Keratinocyte (primary cell): ENCODE measurements at regions not wholly inside any gene's neighbourhood (a gene's known extent, or its start where the extent isn't known, plus 50 kb on each side); places are given as distances from the start of the nearest gene placed in this dataset.

Experiments used
- DNase-seq: peaks from one replicate; pipeline ENCODE4 v3.0.0-alpha.2; 2011; ENCODE audit warnings: low read depth, missing footprints, low spot score
- FAIRE-seq: peaks from 2 replicates; lab custom pipeline; 2011; peaks lifted over from hg19 to GRCh38; lab: Jason Lieb, UNC
- H2AFZ ChIP-seq: 2 replicates; pipeline ENCODE4 v1.6.0; 2012; ENCODE audit warnings: low read length, control low read depth, inconsistent platforms; ENCODE audit not compliant: control insufficient read depth
- H3K27ac ChIP-seq: 2 replicates; pipeline ENCODE4 v1.5.1; 2011; ENCODE audit warnings: low read length; ENCODE audit not compliant: control insufficient read depth, insufficient read depth
- H3K27me3 ChIP-seq: 3 replicates; pipeline ENCODE4 v1.6.0; 2011; ENCODE audit warnings: low read length; ENCODE audit not compliant: control insufficient read depth, insufficient read depth; ENCODE audit errors: extremely low read depth
- H3K36me3 ChIP-seq, 2 experiments: 2 replicates in 1 of 2; 3 replicates in 1 of 2; pipeline ENCODE4 v1.5.1; 2011; ENCODE audit warnings: low read length in 2 of 2, mild to moderate bottlenecking in 1 of 2; ENCODE audit not compliant: control insufficient read depth in 2 of 2, insufficient read depth in 2 of 2; ENCODE audit errors: extremely low read depth in 1 of 2
- H3K4me1 ChIP-seq: 3 replicates; pipeline ENCODE4 v1.5.1; 2011; ENCODE audit warnings: low read length; ENCODE audit not compliant: control insufficient read depth, insufficient read depth; ENCODE audit errors: extremely low read depth
- H3K4me2 ChIP-seq: 3 replicates; pipeline ENCODE4 v1.6.0; 2011; ENCODE audit warnings: low read depth, low read length; ENCODE audit not compliant: control insufficient read depth, insufficient read depth; ENCODE audit errors: extremely low read depth
- H3K4me3 ChIP-seq, 3 experiments: fragments of 200-600 bp in 1 of 3; sonication (generic) in 1 of 3; 2 replicates in 2 of 3; 3 replicates in 1 of 3; pipeline ENCODE4 v1.5.1; 2011 to 2016; ENCODE audit warnings: low read length in 3 of 3, mild to moderate bottlenecking in 3 of 3, control low read depth in 2 of 3, inconsistent platforms in 1 of 3, low read depth in 1 of 3, mixed read lengths in 1 of 3, mixed run types in 1 of 3, moderate library complexity in 1 of 3; ENCODE audit not compliant: control insufficient read depth in 2 of 3, insufficient read depth in 2 of 3; ENCODE audit errors: extremely low read depth in 1 of 3
- H3K79me2 ChIP-seq: 2 replicates; pipeline ENCODE4 v1.6.0; 2012; ENCODE audit warnings: low read length; ENCODE audit not compliant: control insufficient read depth, insufficient read depth
- H3K9ac ChIP-seq: 3 replicates; pipeline ENCODE4 v1.6.0; 2011; ENCODE audit warnings: low read length; ENCODE audit not compliant: control insufficient read depth, insufficient read depth; ENCODE audit errors: extremely low read depth
- H3K9me1 ChIP-seq: 3 replicates; pipeline ENCODE4 v1.6.0; 2011; ENCODE audit warnings: low read length; ENCODE audit not compliant: control insufficient read depth, insufficient read depth; ENCODE audit errors: extremely low read depth
- H3K9me3 ChIP-seq: 2 replicates; pipeline ENCODE4 v1.5.1; 2012; ENCODE audit warnings: low read depth, low read length; ENCODE audit not compliant: control insufficient read depth
- H4K20me1 ChIP-seq: 3 replicates; pipeline ENCODE4 v1.6.0; 2011; ENCODE audit warnings: low read length; ENCODE audit not compliant: control insufficient read depth, insufficient read depth; ENCODE audit errors: extremely low read depth
- CTCF ChIP-seq, 3 experiments: IDR thresholded peaks in 1 of 3; conservative IDR thresholded peaks in 1 of 3; optimal IDR thresholded peaks in 1 of 3; 2 replicates in 2 of 3; 3 replicates in 1 of 3; pipeline versions ENCODE3 to v1.5.1; 2011; ENCODE audit warnings: low read length in 3 of 3, mild to moderate bottlenecking in 3 of 3, moderate library complexity in 2 of 3, control low read depth in 1 of 3, inconsistent platforms in 1 of 3; ENCODE audit not compliant: insufficient read depth in 2 of 3; ENCODE audit errors: extremely low read depth in 1 of 3
- EZH2 ChIP-seq: IDR thresholded peaks from one replicate; pipeline ENCODE4 v1.6.1; 2012; ENCODE audit warnings: inconsistent platforms, mild to moderate bottlenecking, low read length, moderate library complexity
- dilution Hi-C: fragments of 300-500 bp; cut with MboI; formaldehyde crosslinking; loops from one replicate; pipeline ENCODE4 v1.7.0; 2020; ENCODE audit warnings: low sequenced_read_pairs; ENCODE audit not compliant: extremely low pct_ligation_motif_present

DNA sequence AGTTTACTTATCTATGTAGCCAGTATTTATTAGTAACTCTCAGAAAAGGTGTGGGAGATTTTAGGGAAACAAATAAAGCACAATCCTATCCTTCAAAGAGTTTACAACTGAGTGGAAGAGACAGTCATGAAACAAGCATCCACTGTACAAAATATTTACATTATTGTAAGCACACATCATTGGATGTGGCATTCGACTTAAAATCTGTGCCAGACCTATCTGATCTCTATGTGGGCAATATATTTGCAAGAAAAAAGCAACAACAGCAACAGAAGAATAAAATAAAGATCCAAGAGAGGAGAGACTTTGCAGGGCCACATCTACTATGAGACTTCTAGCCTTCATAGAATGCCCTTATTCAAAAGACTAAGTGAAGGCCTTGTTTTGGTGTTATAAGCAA is 882.1 kb upstream of the PIK3C3 start:
- H4K20me1 ChIP-seq: no peaks in the 10 kb centered on the region
- no peaks in the 10 kb centered on the region for H3K27me3 ChIP-seq
- no peak overlapping the region for H3K4me3 ChIP-seq
- H2AFZ ChIP-seq: no peak overlapping the region
- peaks cover 21% of the 10 kb centered on the region for H3K4me1 ChIP-seq
- FAIRE-seq (no peak), DNase-seq (no peak)
- TF ChIP-seq CTCF (optimal IDR thresholded peaks at IDR 0.05 in 1 of 3, IDR thresholded peaks at IDR 0.05 in 1 of 3, conservative IDR thresholded peaks at IDR 0.05 in 1 of 3; ENCODE audit: extremely low read depth in 1 of 3, insufficient read depth in 2 of 3, low read length in 3 of 3) (no peak), EZH2 (no peak)
- dilution Hi-C loops: no loop called here
- H3K27ac ChIP-seq: no peak overlapping the region
- H3K9ac ChIP-seq: no peak overlapping the region
- no peaks in the 10 kb centered on the region for H3K9me1 ChIP-seq
- no peaks in the 10 kb centered on the region for H3K9me3 ChIP-seq
- H3K79me2 ChIP-seq: no peaks in the 10 kb centered on the region
- no peak overlapping the region for H3K4me2 ChIP-seq
- no peaks in the 10 kb centered on the region for H3K36me3 ChIP-seq

GRCh38 chr18:41071826-41072225 is 883.2 kb upstream of the PIK3C3 start:
- no peaks in the 10 kb centered on the region for H3K9me1 ChIP-seq
- no peak for FAIRE-seq
- no peaks in the 10 kb centered on the region for H3K27me3 ChIP-seq
- H2AFZ ChIP-seq: no peak overlapping the region
- H3K36me3 ChIP-seq: no peaks in the 10 kb centered on the region
- no peak overlapping the region for H3K4me3 ChIP-seq
- no peak overlapping the region for H3K9ac ChIP-seq
- no peaks in the 10 kb centered on the region for H3K79me2 ChIP-seq
- no peaks in the 10 kb centered on the region for H3K9me3 ChIP-seq
- DNase-seq: no peak
- no peak overlapping the region for H3K27ac ChIP-seq
- no peaks in the 10 kb centered on the region for H4K20me1 ChIP-seq
- H3K4me2 ChIP-seq: no peak overlapping the region
- no peak for TF ChIP-seq CTCF (optimal IDR thresholded peaks at IDR 0.05 in 1 of 3, IDR thresholded peaks at IDR 0.05 in 1 of 3, conservative IDR thresholded peaks at IDR 0.05 in 1 of 3; ENCODE audit: extremely low read depth in 1 of 3, insufficient read depth in 2 of 3, low read length in 3 of 3)
- no peak for TF ChIP-seq EZH2
- peaks cover 21% of the 10 kb centered on the region for H3K4me1 ChIP-seq
- dilution Hi-C loops: no loop called here
